ENCODE measurements at regions not wholly inside any gene's neighbourhood (a gene's known extent, or its start where the extent isn't known, plus 50 kb on each side); places are given as distances from the start of the nearest gene placed in this dataset.

- no peak overlapping the region for H3K4me3 ChIP-seq
- intact Hi-C loops (cut with DNase I): no loop called here
- 68 to 73% methylated on average over 15 of the region's 15 CpGs for WGBS, 2 donors
- H3K4me1 ChIP-seq: no peaks in the 10 kb centered on the region
- no peak overlapping the region for H3K27ac ChIP-seq
- TF ChIP-seq POLR2A (IDR thresholded peaks at IDR 0.05): no peak
- TF ChIP-seq, protein P1, sequence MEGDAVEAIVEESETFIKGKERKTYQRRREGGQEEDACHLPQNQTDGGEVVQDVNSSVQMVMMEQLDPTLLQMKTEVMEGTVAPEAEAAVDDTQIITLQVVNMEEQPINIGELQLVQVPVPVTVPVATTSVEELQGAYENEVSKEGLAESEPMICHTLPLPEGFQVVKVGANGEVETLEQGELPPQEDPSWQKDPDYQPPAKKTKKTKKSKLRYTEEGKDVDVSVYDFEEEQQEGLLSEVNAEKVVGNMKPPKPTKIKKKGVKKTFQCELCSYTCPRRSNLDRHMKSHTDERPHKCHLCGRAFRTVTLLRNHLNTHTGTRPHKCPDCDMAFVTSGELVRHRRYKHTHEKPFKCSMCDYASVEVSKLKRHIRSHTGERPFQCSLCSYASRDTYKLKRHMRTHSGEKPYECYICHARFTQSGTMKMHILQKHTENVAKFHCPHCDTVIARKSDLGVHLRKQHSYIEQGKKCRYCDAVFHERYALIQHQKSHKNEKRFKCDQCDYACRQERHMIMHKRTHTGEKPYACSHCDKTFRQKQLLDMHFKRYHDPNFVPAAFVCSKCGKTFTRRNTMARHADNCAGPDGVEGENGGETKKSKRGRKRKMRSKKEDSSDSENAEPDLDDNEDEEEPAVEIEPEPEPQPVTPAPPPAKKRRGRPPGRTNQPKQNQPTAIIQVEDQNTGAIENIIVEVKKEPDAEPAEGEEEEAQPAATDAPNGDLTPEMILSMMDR (IDR thresholded peaks at IDR 0.05): no peak
- no peak for DNase-seq
- no peaks in the 10 kb centered on the region for H3K9me3 ChIP-seq
- no peaks in the 10 kb centered on the region for H3K36me3 ChIP-seq (replicated peaks in 1 of 2; ENCODE audit: insufficient read depth in 1 of 2, low read depth in 2 of 2)
- ATAC-seq: no peak
- no peaks in the 10 kb centered on the region for H3K27me3 ChIP-seq
Measured at GRCh38 chr17:21816592-21817567, 124.6 kb downstream of the KCNJ18 start.

- Histone ChIP-seq H3K27me3 (no peaks in the 10 kb centered on the region), H3K27ac (no peak overlapping the region), H3K4me1 (no peaks in the 10 kb centered on the region), H3K4me3 (no peak overlapping the region), H3K36me3 (replicated peaks in 1 of 2; ENCODE audit: insufficient read depth in 1 of 2, low read depth in 2 of 2) (no peaks in the 10 kb centered on the region), H3K9me3 (no peaks in the 10 kb centered on the region)
- intact Hi-C loops (cut with DNase I): no loop called here
- DNase-seq: no peak
- no peak for ATAC-seq
- TF ChIP-seq POLR2A (IDR thresholded peaks at IDR 0.05): no peak
- TF ChIP-seq, protein P1 (IDR thresholded peaks at IDR 0.05): no peak
- WGBS, 2 donors: 69 to 75% methylated on average over 7 of the region's 7 CpGs
Measured at GRCh38 chr17:21817791-21818364, 125.6 kb downstream of the KCNJ18 start.

- H3K4me3 ChIP-seq: no peak overlapping the region
- H3K27ac ChIP-seq: no peak overlapping the region
- H3K27me3 ChIP-seq: no peaks in the 10 kb centered on the region
- TF ChIP-seq POLR2A (IDR thresholded peaks at IDR 0.05): no peak
- TF ChIP-seq, protein P1 (IDR thresholded peaks at IDR 0.05): no peak
- H3K4me1 ChIP-seq: no peaks in the 10 kb centered on the region
- no peak for DNase-seq
- 37 to 48% methylated on average over 1 of the region's 1 CpG for WGBS, 2 donors
- no peaks in the 10 kb centered on the region for H3K36me3 ChIP-seq (replicated peaks in 1 of 2; ENCODE audit: insufficient read depth in 1 of 2, low read depth in 2 of 2)
- no peak for ATAC-seq
- H3K9me3 ChIP-seq: no peaks in the 10 kb centered on the region
- intact Hi-C loops (cut with DNase I): no loop called here
Measured at GRCh38 chr17:21823090-21823489, 130.8 kb downstream of the KCNJ18 start.

- TF ChIP-seq, protein P1 (IDR thresholded peaks at IDR 0.05): no peak
- no peak for TF ChIP-seq POLR2A (IDR thresholded peaks at IDR 0.05)
- H3K4me1 ChIP-seq: no peaks in the 10 kb centered on the region
- no peak overlapping the region for H3K4me3 ChIP-seq
- intact Hi-C loops (cut with DNase I): no loop called here
- DNase-seq (no peak), ATAC-seq (no peak)
- H3K9me3 ChIP-seq: no peaks in the 10 kb centered on the region
- no peaks in the 10 kb centered on the region for H3K36me3 ChIP-seq (replicated peaks in 1 of 2; ENCODE audit: insufficient read depth in 1 of 2, low read depth in 2 of 2)
- H3K27me3 ChIP-seq: no peaks in the 10 kb centered on the region
- WGBS, 2 donors: 68 to 79% methylated on average over 4 of the region's 4 CpGs
- H3K27ac ChIP-seq: no peak overlapping the region
Measured at GRCh38 chr17:21823643-21824042, 131.3 kb downstream of the KCNJ18 start.
